Neutrophil (primary cell): ENCODE measurements at regions not wholly inside any gene's neighbourhood (a gene's known extent, or its start where the extent isn't known, plus 50 kb on each side); places are given as distances from the start of the nearest gene placed in this dataset.

Source experiments
- H3K27ac ChIP-seq: fragments of 200-600 bp; sonication (generic); 2 replicates; pipeline ENCODE4 v1.5.1; 2016; ENCODE audit warnings: mild to moderate bottlenecking, moderate library complexity
- H3K27me3 ChIP-seq: fragments of 200-600 bp; sonication (generic); 2 replicates; pipeline ENCODE4 v1.6.0; 2016; ENCODE audit warnings: mild to moderate bottlenecking
- H3K36me3 ChIP-seq: fragments of 200-600 bp; sonication (generic); 2 replicates; pipeline ENCODE4 v1.5.1; 2017
- H3K4me1 ChIP-seq, 2 experiments: fragments of 200-600 bp in 1 of 2; sonication (generic) in 1 of 2; 1 replicate in 1 of 2; 2 replicates in 1 of 2; pipeline versions ENCODE4 v1.5.1 to v1.6.1; 2013 to 2016; ENCODE audit warnings: low read depth in 1 of 2, low read length in 1 of 2, mild to moderate bottlenecking in 1 of 2, moderate library complexity in 1 of 2; ENCODE audit not compliant: control insufficient read depth in 1 of 2, insufficient read depth in 1 of 2
- H3K4me3 ChIP-seq, 2 experiments: fragments of 200-600 bp in 1 of 2; sonication (generic) in 1 of 2; 1 replicate in 1 of 2; 2 replicates in 1 of 2; pipeline ENCODE4 v1.5.1; 2013 to 2016; ENCODE audit warnings: low read depth in 1 of 2, low read length in 1 of 2, mild to moderate bottlenecking in 1 of 2, moderate library complexity in 1 of 2
- H3K9me3 ChIP-seq: fragments of 200-600 bp; sonication (generic); 2 replicates; pipeline ENCODE4 v1.5.1; 2016
- TF ChIP-seq, protein P1 (sequence below): fragments of 200-600 bp; sonication (generic); IDR thresholded peaks from 2 replicates; pipeline ENCODE4 v1.5.1; 2016; ENCODE audit warnings: antibody characterized with exemption

DNA sequence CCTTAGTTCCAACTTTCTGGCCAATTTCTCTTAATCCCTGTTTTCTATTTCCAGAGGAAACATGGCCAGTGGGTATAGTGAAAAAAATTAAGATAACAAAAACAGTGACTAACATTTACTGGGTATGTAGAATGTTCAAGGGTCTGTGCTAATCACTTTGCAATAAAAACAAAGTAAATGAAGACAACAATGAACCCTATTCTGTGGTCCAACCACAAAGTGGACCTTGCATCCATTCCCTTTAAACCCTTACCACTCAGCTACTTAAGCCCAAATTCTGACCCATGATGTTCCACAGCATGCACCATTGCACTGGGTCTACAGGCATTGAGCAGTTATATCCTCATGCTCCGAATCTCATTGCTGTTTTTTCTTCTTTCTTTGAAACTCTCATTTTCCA, 179.9 kb upstream of the PRKCQ start:
- H3K9me3 ChIP-seq, result no peaks in the 10 kb centered on the region
- H3K4me3 ChIP-seq, result no peak overlapping the region
- TF ChIP-seq, protein P1, sequence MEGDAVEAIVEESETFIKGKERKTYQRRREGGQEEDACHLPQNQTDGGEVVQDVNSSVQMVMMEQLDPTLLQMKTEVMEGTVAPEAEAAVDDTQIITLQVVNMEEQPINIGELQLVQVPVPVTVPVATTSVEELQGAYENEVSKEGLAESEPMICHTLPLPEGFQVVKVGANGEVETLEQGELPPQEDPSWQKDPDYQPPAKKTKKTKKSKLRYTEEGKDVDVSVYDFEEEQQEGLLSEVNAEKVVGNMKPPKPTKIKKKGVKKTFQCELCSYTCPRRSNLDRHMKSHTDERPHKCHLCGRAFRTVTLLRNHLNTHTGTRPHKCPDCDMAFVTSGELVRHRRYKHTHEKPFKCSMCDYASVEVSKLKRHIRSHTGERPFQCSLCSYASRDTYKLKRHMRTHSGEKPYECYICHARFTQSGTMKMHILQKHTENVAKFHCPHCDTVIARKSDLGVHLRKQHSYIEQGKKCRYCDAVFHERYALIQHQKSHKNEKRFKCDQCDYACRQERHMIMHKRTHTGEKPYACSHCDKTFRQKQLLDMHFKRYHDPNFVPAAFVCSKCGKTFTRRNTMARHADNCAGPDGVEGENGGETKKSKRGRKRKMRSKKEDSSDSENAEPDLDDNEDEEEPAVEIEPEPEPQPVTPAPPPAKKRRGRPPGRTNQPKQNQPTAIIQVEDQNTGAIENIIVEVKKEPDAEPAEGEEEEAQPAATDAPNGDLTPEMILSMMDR, result no peak
- no peaks in the 10 kb centered on the region for H3K4me1 ChIP-seq
- H3K27me3 ChIP-seq, result peaks cover 28% of the 10 kb centered on the region
- H3K27ac ChIP-seq, result no peak overlapping the region
- H3K36me3 ChIP-seq, result no peaks in the 10 kb centered on the region

GRCh38 chr10:6757158-6757557, 177.1 kb upstream of the PRKCQ start:
- no peak overlapping the region for H3K27ac ChIP-seq
- H3K9me3 ChIP-seq, result no peaks in the 10 kb centered on the region
- no peaks in the 10 kb centered on the region for H3K36me3 ChIP-seq
- H3K4me1 ChIP-seq, result no peaks in the 10 kb centered on the region
- H3K4me3 ChIP-seq, result no peak overlapping the region
- TF ChIP-seq, protein P1, result no peak
- H3K27me3 ChIP-seq, result peaks cover 33% of the 10 kb centered on the region

GRCh38 chr10:6756716-6757115, 176.6 kb upstream of the PRKCQ start:
- Histone ChIP-seq H3K27ac (no peak overlapping the region), H3K4me3 (no peak overlapping the region), H3K27me3 (peaks cover 34% of the 10 kb centered on the region), H3K36me3 (no peaks in the 10 kb centered on the region), H3K4me1 (no peaks in the 10 kb centered on the region), H3K9me3 (no peaks in the 10 kb centered on the region)
- TF ChIP-seq, protein P1, result no peak

- Histone ChIP-seq H3K4me1 (no peaks in the 10 kb centered on the region), H3K27ac (no peak overlapping the region)
- TF ChIP-seq, protein P1, result no peak
Measured at GRCh38 chr10:6755781-6756460, 175.8 kb upstream of the PRKCQ start.

DNA sequence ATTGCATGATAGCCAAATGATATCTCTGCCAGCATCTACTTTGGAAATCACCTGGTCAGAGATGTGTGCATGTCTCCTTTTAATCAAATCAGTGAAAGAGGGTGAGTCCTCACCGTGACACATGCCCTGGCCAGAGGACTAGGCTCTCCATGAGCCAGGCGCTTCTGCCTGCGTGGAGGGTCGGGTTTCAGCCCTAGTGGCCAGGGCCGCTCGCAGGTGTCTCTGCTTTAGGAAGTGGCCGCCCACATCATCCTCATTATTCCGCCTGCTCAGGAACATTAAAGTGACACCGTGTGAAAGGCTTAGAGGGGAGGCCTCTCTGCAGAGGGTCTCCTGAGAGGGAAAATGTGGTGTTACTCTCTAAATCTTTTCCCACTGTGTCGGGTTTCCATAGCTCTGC, 173.6 kb upstream of the PRKCQ start:
- TF ChIP-seq, protein P1, result no peak
- H3K9me3 ChIP-seq, result no peaks in the 10 kb centered on the region
- no peak overlapping the region for H3K27ac ChIP-seq
- no peaks in the 10 kb centered on the region for H3K4me1 ChIP-seq
- no peaks in the 10 kb centered on the region for H3K36me3 ChIP-seq
- H3K27me3 ChIP-seq, result peaks cover 30% of the 10 kb centered on the region
- H3K4me3 ChIP-seq, result no peak overlapping the region

More at GRCh38 chr10:6755781-6756460, 175.8 kb upstream of the PRKCQ start:
- no peaks in the 10 kb centered on the region for H3K36me3 ChIP-seq
- no peaks in the 10 kb centered on the region for H3K9me3 ChIP-seq
- H3K27me3 ChIP-seq, result peaks cover 30% of the 10 kb centered on the region
- no peak overlapping the region for H3K4me3 ChIP-seq
